NCI-H2227 (cell line): ENCODE measurements at regions not wholly inside any gene's neighbourhood (a gene's known extent, or its start where the extent isn't known, plus 50 kb on each side); places are given as distances from the start of the nearest gene placed in this dataset.

ENCODE experiments used
- DNase-seq: peaks from one replicate; lab custom pipeline; 2025; ENCODE audit not compliant: unreplicated experiment; lab: John Stamatoyannopoulos, UW

DNA sequence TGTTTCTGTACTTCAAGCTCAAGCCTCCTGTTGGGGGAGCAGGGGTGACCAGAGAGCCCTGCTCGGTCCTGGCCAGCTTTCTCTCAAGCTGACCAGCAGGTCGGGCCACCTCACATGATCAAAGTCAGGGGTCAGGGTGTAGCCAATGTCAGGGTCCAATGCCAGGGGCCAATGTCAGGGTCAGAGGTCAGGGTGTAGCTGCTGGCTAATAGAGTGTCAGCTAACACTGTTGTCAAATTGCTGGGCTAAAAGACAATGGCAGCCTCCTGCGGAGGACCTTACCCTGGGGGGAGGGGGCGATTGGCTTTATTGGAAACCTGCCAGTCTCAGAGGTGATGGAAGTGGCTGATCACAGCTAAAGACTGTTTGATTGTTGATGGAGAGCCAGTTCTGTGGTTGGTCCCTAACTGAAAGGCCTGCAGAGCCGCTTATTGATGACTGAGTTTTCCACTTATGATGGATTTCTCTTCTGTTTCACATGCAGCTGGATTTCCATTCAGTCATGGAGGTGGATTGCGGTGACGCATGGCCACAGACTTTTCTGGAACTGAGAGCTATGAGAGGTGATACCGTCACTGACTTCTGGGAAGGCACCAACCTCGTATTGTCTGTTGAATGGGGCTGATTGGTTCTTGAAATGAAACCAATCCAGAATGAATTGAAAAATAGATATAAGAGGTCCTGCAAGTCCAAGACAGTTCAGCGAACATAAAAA lies 97.4 kb upstream of the ZFHX3 start:
- DNase-seq = no peak

DNA sequence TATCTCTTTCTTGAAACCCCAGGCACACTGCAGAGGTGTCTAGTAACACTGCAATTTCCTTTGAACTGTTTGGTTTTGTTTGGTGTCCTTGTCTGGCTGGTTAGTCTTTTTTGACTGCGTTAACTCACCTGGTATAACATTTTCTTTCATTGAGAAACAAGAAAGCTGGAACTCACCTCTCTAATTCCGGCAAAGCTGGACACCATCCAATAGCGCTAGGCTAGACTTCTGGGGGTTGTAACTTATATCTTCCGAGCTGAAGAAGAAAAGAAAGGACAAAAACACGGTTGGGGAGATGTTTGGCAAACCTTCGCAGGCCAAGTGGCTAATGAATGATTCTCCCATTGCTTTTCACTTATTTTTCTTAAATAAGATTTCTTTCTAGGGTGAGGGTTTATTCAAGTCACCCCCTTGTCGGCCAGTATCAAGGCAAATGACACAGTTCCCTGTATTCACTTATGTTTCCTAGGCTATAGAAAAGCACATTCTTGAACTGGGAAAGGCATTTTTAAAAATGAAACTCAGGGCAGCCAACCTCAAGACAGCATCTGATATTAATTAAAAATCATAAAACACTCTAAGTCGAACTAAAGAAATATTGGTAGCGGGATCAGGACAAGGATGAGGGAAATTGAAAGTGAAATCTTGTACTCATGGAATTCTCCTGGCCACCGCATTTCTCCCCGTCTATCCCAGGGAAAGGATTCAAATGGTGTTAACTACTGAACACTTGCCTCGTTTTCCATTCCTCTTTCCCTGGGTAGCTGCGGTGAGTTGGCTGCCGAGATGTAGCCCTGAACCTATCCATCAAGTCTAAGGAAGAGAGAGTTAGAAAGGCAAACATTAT lies 95.9 kb upstream of the ZFHX3 start:
- no peak for DNase-seq

DNA sequence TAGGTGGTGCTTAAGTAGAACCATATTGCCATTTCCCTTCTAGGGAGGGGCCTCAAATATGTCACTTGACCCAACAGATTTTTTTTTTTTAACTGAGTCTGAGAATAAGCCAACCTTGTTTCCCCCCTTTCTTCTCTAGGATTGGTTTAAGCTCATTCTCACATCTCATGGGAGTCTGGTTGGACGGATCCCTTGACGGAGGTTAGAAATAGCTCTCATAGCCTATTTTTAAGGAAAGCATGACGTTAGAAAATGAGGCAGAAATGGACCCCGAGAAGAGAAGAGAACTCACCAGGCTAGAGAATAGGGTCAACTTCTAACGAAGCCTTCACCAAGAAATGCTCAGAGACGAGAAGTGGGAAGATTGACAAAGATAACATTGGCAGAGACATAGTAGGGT lies 95.1 kb upstream of the ZFHX3 start:
- no peak for DNase-seq

DNA sequence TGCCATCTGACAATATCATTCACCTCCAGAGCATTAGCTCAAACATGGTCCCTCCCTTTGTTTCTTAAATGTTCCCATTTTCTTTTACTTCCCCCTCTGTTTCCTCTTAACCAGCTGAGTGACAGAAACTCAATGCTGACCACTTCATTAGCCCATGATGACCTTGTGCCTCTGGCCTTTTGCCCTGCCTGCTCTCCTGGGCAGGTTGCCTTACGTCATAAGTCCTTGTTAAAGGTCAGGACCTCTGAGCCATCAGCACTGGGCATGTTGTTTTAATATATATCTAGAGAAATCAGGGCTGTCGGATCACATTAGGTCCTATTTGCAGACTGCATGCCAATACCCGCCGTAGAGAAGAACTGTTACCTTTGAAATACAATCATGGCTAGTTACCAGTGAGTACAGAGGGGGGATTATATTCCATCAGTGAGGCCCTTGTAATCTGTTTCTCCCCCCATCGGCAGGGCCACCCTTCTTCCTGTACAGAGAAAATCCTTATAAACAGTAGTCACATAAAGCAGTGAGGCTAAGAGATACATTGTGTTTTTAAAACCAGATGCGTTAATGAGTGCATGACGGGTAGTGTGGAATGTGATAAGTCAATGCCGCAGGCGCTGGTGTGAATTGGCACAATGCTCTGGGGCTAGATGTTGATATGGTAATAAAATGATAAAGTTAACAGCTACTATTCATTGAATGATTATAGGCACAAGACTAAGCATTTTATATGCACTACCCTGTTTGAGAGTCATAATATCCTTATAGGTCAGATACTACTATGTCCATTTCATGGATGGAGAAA lies 94.3 kb upstream of the ZFHX3 start:
- DNase-seq = no peak

DNA sequence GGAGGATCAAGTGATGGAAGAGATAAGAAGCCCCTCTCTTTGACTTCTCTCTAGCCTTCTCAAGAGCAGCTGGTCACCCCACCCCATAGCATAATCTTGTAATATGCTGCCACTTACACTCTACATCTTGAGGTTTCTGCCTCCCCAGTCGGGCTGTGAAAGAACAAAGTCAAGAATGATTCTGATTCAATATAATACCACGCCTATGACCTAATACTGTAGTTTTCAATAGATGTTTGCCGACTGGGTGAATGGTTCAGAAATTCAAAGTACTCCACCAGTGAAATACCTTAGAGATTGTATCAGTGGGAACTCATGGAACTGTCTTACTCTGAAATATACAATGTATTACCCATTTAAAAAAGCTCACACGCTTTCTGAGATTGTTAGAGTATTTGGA lies 93.0 kb upstream of the ZFHX3 start:
- DNase-seq = no peak

DNA sequence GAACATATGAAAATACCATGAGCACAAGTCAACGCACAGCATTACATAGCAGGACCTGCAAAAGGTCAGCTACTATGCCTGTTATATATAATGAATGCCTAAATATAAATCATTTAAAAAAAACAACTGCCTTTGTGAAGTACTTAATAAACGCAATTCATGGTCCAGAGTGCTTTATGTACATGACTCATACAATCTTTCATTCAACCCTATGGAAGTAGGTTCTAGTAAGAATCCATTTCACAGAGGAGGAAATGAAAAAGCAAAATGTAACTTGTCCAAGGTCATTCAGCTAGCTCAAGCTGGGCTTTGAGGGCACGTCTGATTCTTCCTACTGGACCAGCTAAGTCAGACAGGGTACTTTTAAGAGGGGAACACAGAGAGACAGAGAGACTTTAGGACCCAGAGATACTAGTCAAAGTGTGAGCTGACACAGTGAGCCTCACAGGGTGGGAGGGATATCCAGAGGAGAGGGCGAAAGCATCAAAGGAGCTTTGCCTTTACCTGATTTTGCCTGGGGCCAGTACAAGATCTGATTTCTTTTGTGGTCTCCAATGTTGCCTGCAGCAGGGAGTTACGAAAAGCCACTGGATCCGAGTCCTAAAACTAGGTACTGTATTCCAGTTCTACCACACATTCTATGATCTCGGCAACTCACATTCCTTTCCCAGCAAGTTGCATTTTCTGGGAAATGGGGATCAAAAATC lies 83.4 kb upstream of the ZFHX3 start:
- no peak for DNase-seq

DNA sequence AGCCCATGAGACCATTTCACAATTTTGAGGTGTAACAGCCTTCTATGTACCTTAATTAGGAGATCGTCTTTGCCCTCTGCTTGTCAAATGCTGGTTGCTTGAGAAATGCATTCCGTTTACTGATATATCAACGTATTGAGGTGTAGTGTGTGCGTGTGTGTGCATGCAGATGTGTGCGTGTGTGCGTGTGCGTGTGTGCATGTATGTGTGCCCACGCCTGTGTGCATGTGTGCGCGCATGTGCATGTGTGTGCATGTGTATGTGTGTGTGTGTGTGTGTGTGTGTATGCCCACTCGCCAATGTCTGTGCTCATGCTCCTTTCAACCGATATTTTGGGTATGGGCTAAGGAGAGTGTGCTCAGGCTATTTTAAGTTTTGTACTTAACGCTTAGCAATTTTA lies 81.5 kb upstream of the ZFHX3 start:
- DNase-seq = no peak

DNA sequence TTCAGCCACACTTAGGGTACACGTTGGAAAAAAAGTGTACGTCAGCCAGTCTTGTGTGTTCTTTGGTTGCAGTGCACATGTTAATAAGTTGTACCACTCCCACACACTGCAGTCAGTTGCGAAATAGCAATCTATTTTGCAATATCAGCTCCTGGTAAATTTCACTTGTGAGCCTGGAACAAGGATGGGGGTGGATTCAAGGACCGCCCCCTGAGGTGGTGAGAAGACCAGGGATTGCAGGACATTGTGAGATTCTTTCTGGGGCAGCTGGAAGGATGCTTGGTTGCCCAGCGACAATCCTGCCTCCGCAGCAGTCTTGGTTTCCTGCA lies 78.6 kb upstream of the ZFHX3 start:
- no peak for DNase-seq

DNA sequence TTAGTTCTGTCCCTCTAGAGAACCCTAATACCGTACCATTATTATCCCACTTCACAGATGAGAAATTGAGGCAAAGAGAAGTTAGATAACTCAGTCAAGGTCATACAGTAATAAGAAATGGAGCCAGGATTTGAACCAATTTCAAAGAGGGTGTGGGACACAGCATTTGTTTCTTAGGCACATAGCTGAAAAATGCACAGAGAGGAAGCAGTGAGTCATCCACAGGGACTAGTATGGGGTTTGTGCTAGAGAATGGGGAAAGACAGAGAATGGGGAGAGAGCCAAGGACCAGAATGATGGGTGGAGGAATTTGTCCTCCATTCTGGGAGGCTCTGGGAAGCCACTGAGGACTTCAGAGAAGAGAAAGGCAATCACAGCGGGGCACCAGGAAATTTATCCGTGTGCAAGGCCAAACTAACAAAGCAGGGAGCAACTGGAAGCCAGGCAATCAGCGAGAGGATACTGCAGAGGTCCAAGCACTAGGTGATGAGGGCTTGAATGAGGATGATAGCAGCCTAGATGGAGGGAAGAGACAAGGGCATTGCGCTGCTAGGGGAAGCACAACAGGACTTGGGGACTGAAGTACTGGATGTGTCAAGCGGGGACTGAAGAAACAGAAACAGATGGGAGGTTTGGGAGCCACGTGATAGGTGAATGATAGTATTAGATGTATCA lies 78.1 kb upstream of the ZFHX3 start:
- DNase-seq = no peak

DNA sequence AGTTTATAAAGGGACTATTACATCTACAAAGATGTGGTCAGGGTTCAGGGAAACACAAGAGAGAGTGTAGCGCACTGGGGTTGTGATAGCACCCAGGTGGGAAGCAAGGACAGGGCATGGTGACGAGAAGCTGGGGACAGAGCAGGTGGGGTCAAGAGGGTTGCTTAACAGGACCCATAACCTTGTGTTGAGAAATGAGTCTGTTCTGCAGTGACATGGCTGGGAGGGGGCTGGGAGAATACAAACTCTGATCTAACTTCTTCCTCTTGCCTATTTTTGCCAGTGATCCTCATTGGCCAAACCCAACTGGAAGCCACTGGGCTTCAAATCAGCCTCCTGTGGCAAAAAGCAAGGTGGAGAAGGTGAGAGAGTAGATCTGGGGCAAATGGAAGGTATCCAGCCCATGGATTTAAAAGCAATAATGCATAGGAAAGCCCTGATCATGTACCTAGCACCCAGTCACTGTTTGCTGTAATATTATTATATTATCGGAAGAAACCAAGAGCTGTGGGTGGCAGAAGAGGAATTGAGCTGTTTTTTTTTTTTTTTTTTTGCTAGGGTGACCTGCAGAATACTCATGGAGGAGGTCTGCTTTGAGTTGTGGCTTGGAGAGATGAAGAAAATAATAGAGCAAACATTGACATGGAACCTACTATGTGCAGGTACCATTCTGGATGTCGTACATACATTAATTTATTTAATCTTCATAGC lies 76.9 kb upstream of the ZFHX3 start:
- no peak for DNase-seq

DNA sequence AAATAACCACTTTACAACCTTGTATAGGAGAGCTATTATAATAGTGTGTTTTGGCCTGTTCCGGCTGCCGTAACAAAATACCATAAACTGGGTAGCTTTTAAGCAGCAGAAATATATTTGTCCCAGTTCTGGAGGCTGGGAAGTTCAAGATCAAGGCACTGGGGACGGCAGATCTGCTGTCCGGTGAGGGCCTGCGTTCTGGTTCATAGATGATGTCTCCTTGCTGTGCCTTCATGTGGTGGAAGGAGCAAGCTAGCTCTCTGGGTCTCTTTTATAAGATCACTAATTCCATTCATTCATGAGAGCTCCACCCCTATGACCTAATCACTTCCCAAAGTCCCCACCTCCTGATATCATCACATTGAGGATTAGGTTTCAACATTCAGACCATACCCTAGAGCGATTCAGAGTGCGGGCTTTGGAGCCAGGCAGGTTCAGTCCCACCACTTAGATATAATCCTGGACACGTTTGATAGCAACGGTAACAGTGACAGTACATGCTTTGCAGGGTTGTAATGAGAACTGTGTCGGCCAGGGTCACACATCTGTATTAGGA lies 76.2 kb upstream of the ZFHX3 start:
- no peak for DNase-seq

DNA sequence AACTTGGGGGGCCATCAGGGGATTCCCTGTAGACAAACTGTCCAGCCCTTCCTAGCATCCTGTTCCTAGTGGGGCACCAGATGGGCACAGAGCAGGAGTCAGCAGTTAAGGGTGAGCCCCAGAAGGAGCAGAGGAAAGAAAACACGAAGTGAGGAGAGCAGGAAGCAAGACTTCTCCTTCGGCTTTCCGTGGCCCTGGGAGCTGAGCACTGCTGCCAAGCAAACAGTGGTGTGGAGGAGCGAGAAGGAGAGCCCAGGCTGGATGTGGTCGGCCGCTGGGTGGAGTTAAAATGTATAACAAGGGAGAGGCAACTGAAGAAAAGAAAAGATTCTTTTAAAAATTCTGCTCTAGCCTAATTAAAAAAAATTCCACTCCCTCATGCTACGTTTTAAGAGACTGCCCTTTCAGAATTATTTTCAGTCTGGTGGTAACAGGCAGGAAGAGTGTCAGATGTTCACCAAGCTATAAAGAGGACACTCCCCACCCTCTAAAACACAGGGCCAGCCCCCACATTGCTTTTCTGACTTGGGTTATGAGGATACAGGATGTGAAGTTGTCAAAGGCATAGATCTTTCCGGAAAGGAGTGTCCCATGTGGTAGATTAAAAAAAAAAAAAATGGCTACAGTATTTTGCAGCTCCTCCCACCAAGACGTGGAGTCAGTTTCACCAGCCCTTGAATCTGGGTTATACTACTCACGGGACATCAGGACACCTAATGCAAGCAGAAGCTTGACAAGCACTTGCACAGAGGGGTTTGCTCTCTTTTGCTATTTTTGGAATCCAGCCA lies 74.9 kb upstream of the ZFHX3 start:
- no peak for DNase-seq

DNA sequence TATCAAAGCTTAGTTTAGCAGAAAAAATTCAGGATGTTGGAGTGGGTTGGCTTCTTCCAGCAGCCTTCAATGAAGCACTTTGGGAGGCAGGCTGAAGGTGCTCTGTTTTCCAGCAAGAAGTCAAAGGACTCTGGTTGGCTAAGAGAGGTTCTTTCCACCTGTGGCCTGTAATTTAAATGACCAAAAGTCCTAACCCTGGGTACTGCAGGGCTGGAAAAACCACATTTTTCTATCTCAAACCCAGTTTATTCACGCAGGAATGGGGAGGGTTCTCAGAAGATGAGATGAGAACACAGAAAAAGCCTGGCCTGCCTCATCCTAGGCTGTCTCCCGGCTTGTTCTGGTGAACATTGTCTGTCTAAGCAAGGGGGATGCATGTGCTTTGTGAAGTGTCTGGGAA lies 68.6 kb upstream of the ZFHX3 start:
- DNase-seq = no peak

DNA sequence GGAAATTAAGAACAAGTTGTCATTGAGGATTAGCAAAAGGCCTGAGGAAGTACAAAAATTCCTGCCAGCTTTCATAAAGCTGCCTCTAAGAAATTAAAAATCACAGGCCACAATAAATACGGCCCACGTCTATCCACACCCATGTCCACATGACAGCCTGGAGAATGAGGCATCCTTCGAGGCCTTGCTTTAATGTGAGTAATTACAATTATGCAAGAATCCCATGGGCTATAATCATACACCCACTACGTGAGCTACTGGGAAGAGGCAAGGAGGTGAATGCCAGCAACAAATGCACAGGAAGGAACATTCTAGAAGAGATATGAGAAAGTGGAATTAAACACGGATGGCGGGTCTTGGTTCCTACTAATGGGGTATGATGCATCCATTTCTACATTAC lies 65.4 kb upstream of the ZFHX3 start:
- DNase-seq = no peak

DNA sequence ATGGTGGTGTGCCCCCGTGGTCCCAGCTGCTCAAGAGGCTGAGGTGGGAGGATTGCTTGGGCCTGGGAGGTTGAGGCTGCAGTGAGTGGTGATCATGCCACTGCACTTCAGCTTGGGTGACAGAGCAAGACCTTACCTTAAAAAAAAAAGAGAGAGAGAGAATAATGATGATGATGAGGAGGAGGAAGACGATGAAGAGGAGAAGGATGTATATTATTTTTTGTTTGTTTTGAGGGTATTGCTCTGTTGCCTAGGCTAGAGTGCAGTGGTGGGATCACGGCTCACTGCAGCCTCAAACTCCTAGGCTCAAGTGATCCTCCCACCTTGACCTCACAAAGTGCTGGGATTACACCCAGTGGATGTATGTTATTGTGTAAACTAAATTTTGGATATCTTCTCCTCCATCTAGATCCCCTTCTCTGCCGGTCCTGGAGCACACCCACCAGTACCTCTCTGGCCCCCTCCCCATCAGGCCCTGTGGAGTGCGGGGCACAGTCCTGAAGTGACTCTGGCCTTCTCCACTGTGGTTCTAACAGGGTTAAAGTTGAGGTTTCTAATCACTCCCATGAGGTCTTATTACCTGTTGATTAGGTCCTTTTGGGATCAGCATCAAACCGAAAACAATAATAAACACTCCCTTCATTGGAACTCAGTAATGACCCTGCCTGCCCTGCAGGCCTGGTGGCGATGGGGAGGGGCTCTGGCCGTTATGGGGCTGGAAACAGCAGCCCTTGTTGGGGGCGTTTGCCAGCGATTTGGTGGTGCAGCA lies 60.5 kb upstream of the ZFHX3 start:
- DNase-seq = no peak

DNA sequence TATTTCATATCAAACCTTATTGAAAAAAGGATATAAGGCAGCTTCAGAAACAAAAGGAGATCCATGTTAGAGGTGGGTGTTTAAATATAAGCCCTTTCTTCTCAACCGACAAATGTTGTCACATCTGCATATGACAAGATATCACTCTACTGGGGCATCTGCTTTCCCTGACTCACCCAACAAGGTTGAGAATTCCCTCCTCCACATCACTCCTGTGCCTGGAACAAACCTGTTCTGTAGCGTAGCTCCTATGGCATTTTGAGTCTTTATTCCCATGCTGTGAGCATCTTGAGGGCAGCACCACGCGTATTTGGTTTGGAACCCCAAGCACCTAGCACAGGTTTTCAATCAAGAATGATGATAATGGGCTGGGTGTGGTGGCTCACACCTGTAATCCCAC lies 59.4 kb upstream of the ZFHX3 start:
- no peak for DNase-seq

DNA sequence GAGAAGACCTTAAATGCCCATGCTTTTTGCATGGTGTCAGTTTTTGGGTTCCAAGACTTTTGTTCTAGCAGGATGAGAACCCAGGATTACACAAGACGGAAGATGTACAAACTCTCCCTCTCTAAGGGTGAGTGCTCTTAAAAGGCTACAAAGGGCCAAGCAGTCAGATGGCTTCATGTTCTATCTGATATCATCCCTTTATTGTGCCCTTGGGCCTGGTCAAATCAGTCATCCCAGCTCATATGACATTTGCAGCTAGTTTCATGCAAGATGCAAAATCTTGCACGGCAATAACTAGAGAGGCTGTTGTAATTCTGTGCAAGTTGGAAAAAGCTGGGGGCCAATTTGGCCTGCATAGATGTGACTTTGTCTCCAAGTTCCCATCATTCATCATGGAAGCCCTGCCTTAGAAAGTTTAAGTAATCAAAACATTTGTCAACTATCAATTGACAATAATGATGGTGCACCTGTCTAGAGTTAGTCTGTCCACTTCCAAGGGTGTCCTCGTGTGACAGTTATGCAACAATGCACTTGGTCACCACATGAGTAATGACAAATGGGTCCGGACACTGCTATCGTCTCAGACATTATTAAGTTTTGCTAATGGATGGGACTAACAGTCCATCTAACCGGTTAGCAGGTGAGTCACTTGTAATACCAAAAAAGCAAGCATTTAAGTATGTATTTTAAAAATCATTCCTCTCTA lies 58.6 kb upstream of the ZFHX3 start:
- DNase-seq = no peak

DNA sequence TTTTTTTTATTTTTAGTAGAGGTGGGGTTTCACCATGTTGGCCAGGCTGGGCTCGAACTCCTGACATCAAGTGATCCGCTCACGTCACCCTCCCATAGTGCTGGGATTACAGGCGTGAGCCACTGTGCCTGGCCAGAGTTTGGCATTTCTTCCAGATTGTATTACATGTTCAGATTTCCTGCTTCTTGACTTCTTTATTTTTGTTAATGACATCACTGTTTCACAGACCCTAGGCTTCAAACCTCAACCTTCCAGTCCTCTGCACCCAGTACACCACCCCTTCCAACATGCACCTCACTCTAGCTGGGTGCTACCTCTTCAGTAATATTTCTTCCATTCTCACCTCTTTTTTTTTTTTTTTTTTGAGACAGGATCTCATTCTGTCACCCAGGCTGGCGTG lies 53.6 kb upstream of the ZFHX3 start:
- no peak for DNase-seq
